ENCODE measurements at regions not wholly inside any gene's neighbourhood (a gene's known extent, or its start where the extent isn't known, plus 50 kb on each side); places are given as distances from the start of the nearest gene placed in this dataset.

GRCh38 chr13:109976206-109976997, 190.0 kb upstream of the IRS2 start:
- H3K4me3 ChIP-seq = no peak overlapping the region
- H3K9me3 ChIP-seq = no peaks in the 10 kb centered on the region
- no peak for TF ChIP-seq EP300 (IDR thresholded peaks at IDR 0.05)
- TF ChIP-seq POLR2AphosphoS5 (IDR thresholded peaks at IDR 0.05) = no peak
- TF ChIP-seq POLR2A (IDR thresholded peaks at IDR 0.05) = no peak
- TF ChIP-seq, protein P1, sequence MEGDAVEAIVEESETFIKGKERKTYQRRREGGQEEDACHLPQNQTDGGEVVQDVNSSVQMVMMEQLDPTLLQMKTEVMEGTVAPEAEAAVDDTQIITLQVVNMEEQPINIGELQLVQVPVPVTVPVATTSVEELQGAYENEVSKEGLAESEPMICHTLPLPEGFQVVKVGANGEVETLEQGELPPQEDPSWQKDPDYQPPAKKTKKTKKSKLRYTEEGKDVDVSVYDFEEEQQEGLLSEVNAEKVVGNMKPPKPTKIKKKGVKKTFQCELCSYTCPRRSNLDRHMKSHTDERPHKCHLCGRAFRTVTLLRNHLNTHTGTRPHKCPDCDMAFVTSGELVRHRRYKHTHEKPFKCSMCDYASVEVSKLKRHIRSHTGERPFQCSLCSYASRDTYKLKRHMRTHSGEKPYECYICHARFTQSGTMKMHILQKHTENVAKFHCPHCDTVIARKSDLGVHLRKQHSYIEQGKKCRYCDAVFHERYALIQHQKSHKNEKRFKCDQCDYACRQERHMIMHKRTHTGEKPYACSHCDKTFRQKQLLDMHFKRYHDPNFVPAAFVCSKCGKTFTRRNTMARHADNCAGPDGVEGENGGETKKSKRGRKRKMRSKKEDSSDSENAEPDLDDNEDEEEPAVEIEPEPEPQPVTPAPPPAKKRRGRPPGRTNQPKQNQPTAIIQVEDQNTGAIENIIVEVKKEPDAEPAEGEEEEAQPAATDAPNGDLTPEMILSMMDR (IDR thresholded peaks at IDR 0.05) = no peak
- no peaks in the 10 kb centered on the region for H3K36me3 ChIP-seq
- no peaks in the 10 kb centered on the region for H3K27me3 ChIP-seq
- no peak for ATAC-seq
- H3K27ac ChIP-seq = no peak overlapping the region
- H3K4me1 ChIP-seq = no peaks in the 10 kb centered on the region
- 75 to 81% methylated on average over 5 to 9 of the region's 9 CpGs for WGBS, 2 donors (ENCODE audit: low coverage in 1 of 2)

DNA sequence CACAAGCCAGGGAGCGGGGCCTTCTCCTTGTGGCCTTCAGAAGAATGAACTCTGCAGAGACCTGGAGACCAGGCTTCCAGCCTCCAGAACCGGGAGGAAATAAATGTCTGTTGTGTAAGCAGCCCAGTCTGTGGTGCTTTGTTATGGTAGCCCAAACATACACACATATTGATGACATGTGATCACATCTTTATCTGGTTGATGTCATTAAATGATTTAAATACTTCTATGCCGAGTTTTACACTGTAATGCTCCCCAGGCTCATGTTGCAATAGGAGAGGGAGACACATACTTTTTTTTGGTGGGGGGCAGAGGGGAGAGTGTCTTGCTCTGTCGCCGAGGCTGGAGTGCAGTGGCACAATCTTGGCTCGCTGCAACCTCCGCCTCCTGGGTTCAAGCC, 188.0 kb upstream of the IRS2 start:
- Histone ChIP-seq H3K27ac (no peak overlapping the region), H3K9me3 (peaks cover 0 to 10% (median 0%) of the 10 kb centered on the region in 3 donors), H3K4me3 (no peak overlapping the region), H3K36me3 (no peaks in the 10 kb centered on the region), H3K27me3 (no peaks in the 10 kb centered on the region), H3K4me1 (no peaks in the 10 kb centered on the region)
- WGBS, 2 donors (ENCODE audit: low coverage in 1 of 2) = 90 to 94% methylated on average over 3 to 4 of the region's 7 CpGs
- TF ChIP-seq, protein P1 (IDR thresholded peaks at IDR 0.05) = no peak
- TF ChIP-seq EP300 (IDR thresholded peaks at IDR 0.05) (no peak), POLR2AphosphoS5 (IDR thresholded peaks at IDR 0.05) (no peak), POLR2A (IDR thresholded peaks at IDR 0.05) (no peak)
- ATAC-seq = no peak

- no peak overlapping the region for H3K27ac ChIP-seq
- TF ChIP-seq EP300 (IDR thresholded peaks at IDR 0.05) (no peak), POLR2A (IDR thresholded peaks at IDR 0.05) (no peak), POLR2AphosphoS5 (IDR thresholded peaks at IDR 0.05) (no peak)
- TF ChIP-seq, protein P1 (IDR thresholded peaks at IDR 0.05) = no peak
- H3K36me3 ChIP-seq = no peaks in the 10 kb centered on the region
- H3K27me3 ChIP-seq = no peaks in the 10 kb centered on the region
- H3K4me1 ChIP-seq = no peaks in the 10 kb centered on the region
- WGBS, 2 donors (ENCODE audit: low coverage in 1 of 2) = 100% methylated on average over 3 of the region's 10 CpGs; no CpG with 5 or more reads in 1 of the 2 donors
- no peak for ATAC-seq
- H3K4me3 ChIP-seq = no peak overlapping the region
- H3K9me3 ChIP-seq = peaks cover 0 to 10% (median 0%) of the 10 kb centered on the region in 3 donors
Measured at GRCh38 chr13:109973279-109973678, 186.9 kb upstream of the IRS2 start.

DNA sequence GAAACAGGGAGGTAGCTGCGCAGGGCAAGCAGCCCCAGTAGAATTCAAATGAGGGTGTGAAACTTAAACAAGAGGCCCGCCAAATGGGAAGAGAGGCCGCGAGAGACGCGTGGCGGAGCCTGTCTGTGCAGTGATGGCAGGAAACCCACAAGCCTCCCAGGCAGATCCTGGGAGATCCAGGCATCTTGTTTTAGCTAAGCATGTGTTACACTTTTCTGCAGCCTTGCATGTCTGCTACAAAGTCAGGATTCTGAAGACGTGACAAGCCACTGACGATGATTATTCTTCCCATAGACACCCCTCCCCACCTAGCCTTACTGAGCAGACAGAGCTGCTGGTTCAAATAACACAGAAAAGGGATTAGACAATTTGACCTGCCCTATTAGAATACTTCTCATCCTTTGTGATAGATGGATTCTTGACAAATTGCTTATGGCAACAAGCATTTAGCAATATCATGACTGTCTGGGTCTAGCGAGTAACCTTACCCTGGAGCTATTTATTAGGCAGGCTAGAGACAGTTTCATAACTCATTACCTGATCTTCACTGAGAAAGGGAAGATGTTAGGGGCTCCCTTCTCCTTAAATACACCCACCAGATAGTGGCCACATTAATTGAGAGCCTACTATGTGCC, 185.2 kb upstream of the IRS2 start:
- ATAC-seq = no peak
- 89% methylated on average over 4 to 9 of the region's 10 CpGs for WGBS, 2 donors (ENCODE audit: low coverage in 1 of 2)
- TF ChIP-seq POLR2A (IDR thresholded peaks at IDR 0.05) (no peak), POLR2AphosphoS5 (IDR thresholded peaks at IDR 0.05) (no peak), EP300 (IDR thresholded peaks at IDR 0.05) (no peak)
- TF ChIP-seq, protein P1 (IDR thresholded peaks at IDR 0.05) = no peak
- no peak overlapping the region for H3K4me3 ChIP-seq
- H3K27me3 ChIP-seq = no peaks in the 10 kb centered on the region
- no peaks in the 10 kb centered on the region for H3K36me3 ChIP-seq
- H3K27ac ChIP-seq = no peak overlapping the region
- no peaks in the 10 kb centered on the region for H3K4me1 ChIP-seq
- peaks cover 0 to 10% (median 0%) of the 10 kb centered on the region in 3 donors for H3K9me3 ChIP-seq

Measured in gastroesophageal sphincter (tissue), 4 donors.